Activated gamma-delta T cell treated with Interleukin-2 at 50 U/mL for 16 hours (primary cell): ENCODE measurements at regions not wholly inside any gene's neighbourhood (a gene's known extent, or its start where the extent isn't known, plus 50 kb on each side); places are given as distances from the start of the nearest gene placed in this dataset.
"Not testable (repeated sequence)": the region's sequence is repeated elsewhere in the genome, so short reads cannot be mapped to it uniquely, and the experiment has no call there.

Experiments
- DNase-seq: peaks from one replicate; pipeline ENCODE4 v3.0.0-alpha.2; 2020

GRCh38 chr15:69554279-69554961 lies 101.8 kb downstream of the RPLP1 start:
- no peak for DNase-seq

DNA sequence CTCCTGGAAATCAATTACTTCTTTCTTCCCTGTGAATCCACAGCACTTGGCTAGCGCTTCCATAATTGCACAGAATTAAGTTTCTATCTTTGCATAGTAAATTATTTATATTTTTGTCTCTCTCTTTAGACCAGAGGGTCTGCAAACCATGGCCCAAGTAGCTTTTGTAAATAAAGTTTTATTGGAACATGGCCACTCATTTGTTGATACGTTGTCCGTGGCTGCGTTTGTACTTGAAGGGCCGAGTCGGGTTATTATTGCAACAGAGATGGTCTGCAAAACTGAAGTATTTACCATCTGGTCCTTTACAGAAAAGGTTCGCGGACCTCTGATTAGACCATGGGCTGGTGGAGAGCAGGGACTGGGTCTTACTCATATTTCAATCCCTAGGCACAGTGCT lies 102.5 kb downstream of the RPLP1 start:
- no peak for DNase-seq

DNA sequence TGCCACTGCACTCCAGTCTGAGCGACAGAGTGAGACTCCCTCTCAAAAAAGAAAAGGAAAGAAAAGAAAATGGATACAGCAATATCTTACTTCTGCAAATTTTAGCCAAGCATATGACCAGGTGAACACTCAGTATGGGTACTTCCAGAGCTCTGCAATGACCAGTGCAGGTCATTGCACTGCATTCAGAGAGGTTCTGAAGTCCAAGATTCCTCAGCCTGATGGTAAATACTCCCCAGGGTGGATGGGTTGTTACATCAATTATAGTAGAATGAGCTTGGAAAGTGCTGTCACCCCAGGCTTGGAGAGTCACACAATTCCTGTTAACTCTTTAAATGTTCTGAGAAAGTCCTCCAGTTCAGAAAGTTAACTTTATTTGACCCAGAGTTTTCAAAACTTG lies 103.7 kb downstream of the RPLP1 start:
- no peak for DNase-seq

DNA sequence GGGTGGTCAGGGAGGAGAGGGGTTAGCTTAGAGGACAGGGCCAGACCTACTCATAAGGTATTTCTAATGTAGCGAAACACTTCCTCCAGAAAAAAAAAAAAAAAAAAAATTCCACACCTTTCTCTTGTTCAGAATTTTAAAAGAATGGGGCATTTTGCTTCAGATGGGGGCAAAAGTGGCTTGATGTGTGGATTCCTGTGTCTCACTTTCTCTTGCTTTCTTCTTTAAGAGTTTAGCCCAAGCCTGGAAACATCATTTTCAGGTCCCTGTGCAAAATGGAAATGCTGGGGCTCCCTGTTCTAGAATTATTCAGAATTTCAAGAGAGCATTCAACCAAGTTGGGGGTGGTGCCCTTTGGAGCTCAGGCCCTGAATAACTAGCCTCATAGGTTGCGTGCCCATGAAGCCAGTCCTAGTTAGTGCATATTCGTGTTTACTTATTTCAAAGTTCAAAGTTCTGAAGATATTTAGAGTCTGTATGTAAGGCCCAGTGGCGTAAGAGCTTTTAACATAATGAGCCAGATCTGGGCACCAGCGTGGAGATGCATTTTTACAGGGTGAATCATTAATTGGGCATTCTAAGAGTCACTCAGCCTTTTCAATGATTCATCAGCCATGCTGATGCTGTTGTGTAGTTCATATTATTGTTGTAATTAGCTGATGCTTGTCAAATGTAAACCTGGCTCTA lies 104.5 kb downstream of the RPLP1 start:
- no peak for DNase-seq

- no peak for DNase-seq
These were observed 105.2 kb downstream of the RPLP1 start for GRCh38 chr15:69557707-69558409.

DNA sequence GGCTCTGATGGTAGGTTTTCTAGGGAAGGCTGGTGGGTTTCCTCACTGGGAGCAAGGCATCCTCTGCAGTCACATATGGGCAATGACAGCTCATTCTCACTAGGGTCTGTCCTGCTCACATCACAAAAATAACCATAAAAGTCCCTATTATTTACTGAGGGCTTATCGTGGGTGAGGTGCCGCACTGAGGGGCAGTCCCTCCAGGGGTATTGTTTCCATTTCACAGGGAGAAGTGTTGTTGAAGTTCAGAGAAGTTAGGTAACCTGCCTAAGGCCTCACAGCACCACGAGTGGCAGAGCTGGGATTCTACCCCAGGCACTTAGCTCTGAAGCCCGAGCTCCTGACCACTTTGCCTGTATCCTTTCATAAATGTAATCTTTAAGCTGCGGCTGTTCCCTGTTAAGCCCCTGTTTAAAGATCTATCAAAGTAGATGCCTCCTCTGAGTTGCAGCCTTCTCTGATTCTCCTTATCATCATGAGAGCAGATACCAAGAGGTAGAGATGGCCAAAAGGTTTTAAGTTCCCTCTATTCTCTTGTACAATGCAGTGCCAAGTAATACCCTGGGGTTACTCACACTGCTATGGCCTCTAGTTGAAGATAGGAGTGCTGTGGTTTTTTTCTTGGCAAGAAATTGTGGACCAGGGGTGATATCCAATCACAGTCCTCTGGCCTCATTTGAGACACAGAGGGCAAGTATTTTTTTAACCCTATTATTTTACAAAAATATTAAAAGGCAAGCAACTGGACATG lies 107.0 kb downstream of the RPLP1 start:
- DNase-seq: no peak

DNA sequence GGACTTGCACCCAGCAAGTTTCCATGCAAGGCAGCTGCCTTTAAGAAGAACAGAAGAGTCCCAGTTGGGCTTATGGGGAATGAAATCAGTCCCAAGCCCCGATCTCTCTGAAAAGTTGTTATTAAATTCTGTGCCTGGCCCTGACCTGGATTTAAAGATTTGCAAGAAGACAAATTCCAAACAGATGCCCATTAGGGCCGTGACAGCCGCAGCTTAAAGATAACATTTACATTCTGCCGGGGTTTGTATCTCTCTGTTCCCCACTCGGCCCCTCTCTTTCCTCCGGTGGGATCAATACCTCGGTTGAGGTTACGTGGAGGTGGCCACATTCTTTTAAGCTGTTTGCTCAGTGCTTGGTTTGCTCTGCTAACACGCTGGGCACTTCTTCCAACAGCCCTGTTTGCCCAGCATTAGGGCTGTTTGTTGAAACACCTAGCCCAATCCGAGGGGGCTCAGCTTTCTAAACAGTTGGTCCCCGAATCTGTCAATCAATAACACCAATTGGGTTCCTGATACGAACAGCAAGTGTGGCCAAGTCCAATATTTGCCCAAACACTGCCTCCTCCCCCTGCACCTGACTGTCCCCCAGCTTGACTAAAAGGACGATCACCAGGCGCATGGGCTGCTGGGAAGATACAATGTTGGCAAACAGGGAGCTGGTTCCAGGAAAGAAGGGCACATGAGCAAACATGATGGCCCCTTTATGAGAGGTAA lies 108.6 kb downstream of the RPLP1 start:
- no peak for DNase-seq

DNA sequence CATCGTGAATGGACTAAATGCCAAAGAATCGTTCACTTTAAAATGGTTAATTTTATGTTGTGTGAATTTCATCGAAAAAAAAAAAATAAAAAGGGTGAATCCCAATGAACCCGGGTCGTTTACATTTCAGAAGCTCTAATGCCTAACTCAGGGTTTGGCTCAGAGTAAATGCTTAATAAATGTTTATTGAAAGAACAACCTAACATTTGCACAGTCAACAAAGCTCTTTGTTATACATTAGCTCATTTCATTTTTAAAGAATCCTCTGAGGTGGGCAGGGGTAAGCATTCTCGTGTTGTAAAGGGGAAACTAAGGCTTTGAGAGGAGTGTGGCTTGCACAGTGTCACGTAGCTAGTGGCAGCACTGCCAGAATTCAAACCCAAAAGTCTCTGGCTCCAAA lies 109.5 kb downstream of the RPLP1 start:
- no peak for DNase-seq

GRCh38 chr15:69562564-69562963 lies 109.9 kb downstream of the RPLP1 start:
- no peak for DNase-seq

DNA sequence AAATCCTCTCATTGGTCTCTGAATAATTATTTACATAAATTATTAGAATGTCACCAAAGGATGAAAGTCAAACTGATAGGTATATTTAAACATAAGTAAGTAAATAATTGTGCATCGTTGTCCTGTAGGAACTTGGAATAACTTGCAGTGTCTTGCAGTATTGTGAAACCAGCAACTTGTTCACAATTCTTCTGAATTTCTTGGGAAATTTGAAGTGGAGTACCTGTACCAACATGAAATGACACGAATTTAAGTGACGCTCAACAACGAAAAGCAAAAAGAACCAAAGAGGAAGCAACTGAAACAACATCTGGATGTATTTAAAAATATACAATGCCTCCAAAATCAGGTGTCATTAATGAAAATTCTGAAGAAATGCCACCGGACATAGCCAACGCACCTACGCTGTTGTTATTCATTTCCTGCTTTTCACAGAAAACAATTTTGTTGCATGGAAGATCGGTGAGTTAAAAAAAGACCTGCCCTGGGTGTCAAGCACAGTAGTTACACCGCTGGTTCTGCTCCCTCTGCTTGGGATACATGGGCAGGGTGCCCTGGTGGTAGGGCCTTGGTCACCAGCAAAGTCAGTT lies 112.5 kb downstream of the RPLP1 start:
- DNase-seq: no peak

DNA sequence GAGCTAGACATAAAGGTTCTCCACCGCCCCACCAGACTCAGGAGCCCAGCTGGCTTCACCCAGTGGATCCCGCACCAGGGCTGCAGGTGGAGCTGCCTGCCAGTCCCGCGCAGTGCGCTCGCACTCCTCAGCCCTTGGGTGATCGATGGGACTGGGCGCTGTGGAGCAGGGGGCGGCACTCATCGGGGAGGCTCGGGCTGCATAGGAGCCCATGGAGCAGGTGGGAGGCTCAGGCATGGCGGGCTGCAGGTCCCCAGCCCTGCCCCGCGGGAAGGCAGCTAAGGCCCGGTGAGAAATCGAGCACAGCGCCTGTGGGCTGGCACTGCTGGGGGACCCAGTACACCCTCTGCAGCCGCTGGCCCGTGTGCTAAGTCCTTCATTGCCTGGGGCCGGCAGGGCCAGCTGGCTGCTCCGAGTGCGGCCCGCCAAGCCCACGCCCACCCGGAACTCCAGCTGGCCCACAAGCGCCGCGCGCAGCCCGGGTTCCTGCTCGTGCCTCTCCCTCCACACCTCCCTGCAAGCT lies 114.7 kb downstream of the RPLP1 start:
- not testable (repeated sequence) for DNase-seq

GRCh38 chr15:69568173-69569009 lies 115.8 kb downstream of the RPLP1 start:
- DNase-seq: no peak

DNA sequence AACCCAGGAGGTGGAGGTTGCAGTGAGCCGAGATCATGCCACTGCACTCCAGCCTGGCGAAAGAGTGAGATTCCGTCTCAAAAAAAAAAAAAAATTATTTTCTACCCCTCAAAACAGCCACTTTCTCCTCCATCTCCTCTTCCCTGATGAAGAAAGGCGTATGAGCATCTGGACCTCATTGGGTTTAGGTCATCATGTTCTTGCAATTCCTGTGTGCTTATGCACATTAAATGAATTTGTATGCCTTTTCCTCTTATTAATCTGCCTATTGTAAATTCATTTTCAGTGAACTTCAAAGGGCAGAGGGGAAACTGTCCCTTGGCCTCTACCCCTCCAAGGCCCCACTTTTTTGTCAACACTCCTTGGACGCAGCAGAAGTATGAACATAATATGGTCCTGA lies 117.8 kb downstream of the RPLP1 start:
- no peak for DNase-seq

DNA sequence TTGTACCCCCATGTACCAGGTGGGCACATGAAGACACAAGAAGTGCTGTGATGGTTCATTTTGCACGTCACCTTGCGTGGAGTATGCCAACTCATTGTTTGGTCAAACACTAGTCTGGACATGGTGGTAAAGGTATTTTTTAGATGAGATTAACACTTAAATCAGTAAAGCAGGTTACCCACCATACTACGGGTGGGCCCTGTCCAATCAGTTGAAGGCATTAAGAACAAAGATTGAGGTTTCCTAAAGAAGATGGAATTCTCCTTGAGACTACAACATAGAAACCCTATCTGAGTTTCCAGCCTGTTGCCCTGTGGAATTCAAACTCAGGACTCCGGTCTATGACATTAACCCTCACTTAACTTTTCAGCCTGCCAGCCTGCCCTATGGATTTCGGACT lies 118.4 kb downstream of the RPLP1 start:
- DNase-seq: no peak

GRCh38 chr15:69573278-69573677 lies 120.7 kb downstream of the RPLP1 start:
- DNase-seq: not testable (repeated sequence)

DNA sequence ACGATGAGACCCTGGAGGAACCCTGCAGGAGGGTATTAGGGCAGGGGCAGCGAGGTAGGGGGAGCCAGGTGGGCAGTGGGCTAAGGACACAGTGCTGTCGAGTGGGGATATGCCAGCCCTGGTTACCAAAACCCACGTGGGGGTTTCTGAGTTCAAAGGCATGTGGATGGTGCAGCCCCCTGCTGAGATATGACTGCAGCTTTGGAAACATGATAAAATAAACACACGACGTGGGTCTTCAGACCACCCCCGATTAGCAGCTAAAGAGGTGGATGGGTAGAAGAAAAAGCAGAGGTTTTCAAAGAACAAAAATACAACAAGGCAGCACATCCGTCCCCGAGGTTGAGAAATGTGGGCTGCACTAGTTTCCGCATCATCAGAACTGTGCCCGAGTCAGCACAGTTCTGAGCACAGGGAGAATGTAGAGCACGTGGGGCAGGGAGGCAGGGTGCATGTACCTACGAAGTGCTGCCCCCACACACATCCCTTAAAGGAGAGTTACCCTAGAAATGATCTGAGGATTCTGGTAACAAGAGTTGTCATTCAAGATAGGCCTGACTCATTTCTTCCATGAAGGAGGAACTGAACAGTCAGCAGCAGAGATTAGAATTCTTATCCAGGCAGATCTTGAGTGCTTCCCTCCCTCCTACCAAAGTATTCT lies 121.3 kb downstream of the RPLP1 start:
- DNase-seq: no peak

GRCh38 chr15:69574506-69574905 lies 121.9 kb downstream of the RPLP1 start:
- no peak for DNase-seq

DNA sequence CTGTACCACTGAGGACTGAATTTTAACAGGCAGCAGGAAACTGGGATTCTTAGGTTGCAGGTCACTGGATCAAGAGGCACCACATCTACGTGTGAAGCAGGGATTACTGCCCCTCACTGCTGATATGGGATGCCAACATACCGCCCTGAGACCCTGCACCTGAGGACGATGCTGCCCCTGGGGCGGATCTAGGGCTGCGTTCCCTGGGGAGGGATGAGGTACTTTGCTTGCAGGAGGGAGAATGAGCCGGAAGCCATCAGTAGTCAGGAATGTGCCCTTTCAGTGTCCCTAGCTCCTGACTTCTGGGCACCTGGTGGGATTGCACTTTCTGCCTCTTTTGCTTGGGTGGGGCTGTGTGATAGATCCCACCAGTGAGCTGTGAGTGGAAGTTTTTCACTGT lies 122.8 kb downstream of the RPLP1 start:
- DNase-seq: no peak

GRCh38 chr15:69576035-69576526 lies 123.5 kb downstream of the RPLP1 start:
- peak; percentile 68 for DNase-seq

DNA sequence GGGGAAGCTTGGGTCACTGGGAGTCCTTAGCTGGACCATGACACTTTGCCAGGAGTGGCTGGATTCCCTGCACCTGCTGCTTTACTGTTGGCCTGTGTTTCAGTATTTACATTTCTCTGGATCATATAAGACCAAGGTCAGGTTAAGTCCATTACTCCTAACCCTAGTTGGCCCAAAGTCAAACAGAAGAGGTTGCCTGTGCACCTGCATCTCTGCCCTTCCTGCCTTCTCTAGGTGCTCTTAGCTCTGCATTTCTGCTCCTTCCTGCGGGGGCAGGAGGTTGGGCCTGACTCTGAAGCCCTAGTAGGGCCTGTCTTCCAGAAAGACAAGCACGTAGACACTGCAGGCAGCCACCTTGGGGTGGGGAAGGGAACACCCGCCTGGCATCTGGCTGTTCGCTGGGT lies 124.3 kb downstream of the RPLP1 start:
- DNase-seq: no peak
